Liver (tissue), 3 donors: ENCODE measurements at regions not wholly inside any gene's neighbourhood (a gene's known extent, or its start where the extent isn't known, plus 50 kb on each side); places are given as distances from the start of the nearest gene placed in this dataset.

Source experiments
- FOXA1 ChIP-seq: IDR thresholded peaks from 2 replicates; pipeline ENCODE4 v1.6.1; 2016; ENCODE audit warnings: antibody characterized with exemption
- HNF4G ChIP-seq: IDR thresholded peaks from 2 replicates; pipeline ENCODE4 v1.6.1; 2016; ENCODE audit warnings: antibody characterized with exemption
- TF ChIP-seq, protein P1 (sequence below): fragments of 150-350 bp; IDR thresholded peaks from 2 replicates; pipeline ENCODE4 v1.5.1; 2017; ENCODE audit warnings: improper control_type of control experiment, low read depth, low read length; ENCODE audit not compliant: missing input control
- donor health status: healthy.
- donor health status: healthy.

DNA sequence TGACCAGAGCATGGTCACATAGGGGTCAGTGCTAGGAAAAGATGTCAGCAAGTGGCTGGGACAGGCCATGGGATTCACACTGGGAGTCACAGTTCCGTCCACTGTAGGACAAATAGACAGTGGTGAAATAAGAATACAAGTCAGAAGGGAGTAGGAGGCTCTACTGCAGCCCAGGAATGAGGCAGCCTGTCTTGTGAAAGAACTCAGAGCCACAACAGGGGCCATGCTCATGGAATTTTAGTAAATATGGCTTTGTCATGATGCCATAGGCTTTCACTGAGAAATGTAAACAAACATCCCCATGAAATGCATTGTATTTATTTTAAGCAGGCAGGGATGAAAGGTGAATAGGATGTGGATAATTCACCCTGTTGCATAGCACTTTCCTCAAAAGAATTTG is 504.3 kb downstream of the SOX11 start:
- TF ChIP-seq FOXA1 (no peak), HNF4G (no peak)
- TF ChIP-seq, protein P1, sequence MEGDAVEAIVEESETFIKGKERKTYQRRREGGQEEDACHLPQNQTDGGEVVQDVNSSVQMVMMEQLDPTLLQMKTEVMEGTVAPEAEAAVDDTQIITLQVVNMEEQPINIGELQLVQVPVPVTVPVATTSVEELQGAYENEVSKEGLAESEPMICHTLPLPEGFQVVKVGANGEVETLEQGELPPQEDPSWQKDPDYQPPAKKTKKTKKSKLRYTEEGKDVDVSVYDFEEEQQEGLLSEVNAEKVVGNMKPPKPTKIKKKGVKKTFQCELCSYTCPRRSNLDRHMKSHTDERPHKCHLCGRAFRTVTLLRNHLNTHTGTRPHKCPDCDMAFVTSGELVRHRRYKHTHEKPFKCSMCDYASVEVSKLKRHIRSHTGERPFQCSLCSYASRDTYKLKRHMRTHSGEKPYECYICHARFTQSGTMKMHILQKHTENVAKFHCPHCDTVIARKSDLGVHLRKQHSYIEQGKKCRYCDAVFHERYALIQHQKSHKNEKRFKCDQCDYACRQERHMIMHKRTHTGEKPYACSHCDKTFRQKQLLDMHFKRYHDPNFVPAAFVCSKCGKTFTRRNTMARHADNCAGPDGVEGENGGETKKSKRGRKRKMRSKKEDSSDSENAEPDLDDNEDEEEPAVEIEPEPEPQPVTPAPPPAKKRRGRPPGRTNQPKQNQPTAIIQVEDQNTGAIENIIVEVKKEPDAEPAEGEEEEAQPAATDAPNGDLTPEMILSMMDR: no peak
